ENCODE measurements at regions not wholly inside any gene's neighbourhood (a gene's known extent, or its start where the extent isn't known, plus 50 kb on each side); places are given as distances from the start of the nearest gene placed in this dataset.
"Not testable (repeated sequence)": the region's sequence is repeated elsewhere in the genome, so short reads cannot be mapped to it uniquely, and the experiment has no call there.

DNA sequence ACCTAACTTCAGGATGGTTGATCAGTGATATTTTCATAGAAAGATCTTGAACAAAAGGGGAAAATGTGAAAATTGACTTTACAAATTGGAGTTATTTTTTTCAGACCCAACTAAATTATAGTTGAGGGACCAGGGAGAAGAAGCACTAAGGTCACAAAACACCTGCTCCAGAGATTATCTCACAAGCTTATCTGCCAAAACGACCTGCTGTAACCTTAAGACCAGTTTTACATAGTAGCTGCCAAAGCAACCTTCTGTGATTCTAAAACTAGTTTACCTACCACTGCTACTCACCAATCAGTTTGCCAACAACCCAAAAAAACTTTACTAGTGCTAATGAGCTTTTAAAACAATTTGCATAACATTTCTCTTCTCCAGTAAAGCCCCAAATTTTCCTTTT, 972.1 kb downstream of the C4orf33 start:
- H3K36me3 ChIP-seq (ENCODE audit: insufficient read depth, insufficient read length, low read length): no peaks in the 10 kb centered on the region
- H3K9me3 ChIP-seq (ENCODE audit: insufficient read depth, low read length): no peaks in the 10 kb centered on the region
- H3K4me1 ChIP-seq (ENCODE audit: insufficient read depth, insufficient read length): no peaks in the 10 kb centered on the region
- no peak overlapping the region for H3K9ac ChIP-seq (ENCODE audit: insufficient read length, low read depth)
- TF ChIP-seq ZNF274 (IDR thresholded peaks at IDR 0.05; ENCODE audit: low read depth, low read length) (no peak), YY1 (IDR thresholded peaks at IDR 0.05; ENCODE audit: insufficient read depth, insufficient read length) (no peak), SUZ12 (IDR thresholded peaks at IDR 0.05; ENCODE audit: extremely low read depth, insufficient read depth, insufficient read length) (no peak)
- no peaks in the 10 kb centered on the region for H3K27me3 ChIP-seq (ENCODE audit: insufficient read depth, insufficient read length)
- DNase-seq (ENCODE audit: low read depth, low spot score): no peak
- H3K4me3 ChIP-seq (ENCODE audit: insufficient read length, low read depth): no peak overlapping the region

DNA sequence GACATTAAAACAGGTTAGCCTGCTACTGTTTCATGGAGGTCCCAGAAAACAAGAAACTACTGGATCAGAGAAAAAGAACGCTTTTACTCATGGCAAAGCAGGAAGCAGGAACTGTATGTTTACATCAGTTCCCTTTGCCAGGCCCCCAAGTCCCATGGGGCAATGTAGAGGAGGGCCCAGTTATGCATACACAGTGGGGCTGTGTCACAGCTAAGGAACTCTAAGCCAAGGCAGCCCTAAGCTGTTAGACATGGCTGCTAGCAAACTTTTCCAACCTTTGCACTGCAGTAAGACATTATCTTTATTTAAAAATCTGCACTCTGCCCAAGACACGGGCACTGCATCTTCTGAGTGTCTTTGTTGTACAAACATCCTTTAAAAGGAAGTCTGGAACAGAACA, 975.8 kb downstream of the C4orf33 start:
- DNase-seq (ENCODE audit: low read depth, low spot score): no peak
- no peak overlapping the region for H3K4me3 ChIP-seq (ENCODE audit: insufficient read length, low read depth)
- TF ChIP-seq ZNF274 (IDR thresholded peaks at IDR 0.05; ENCODE audit: low read depth, low read length) (no peak), YY1 (IDR thresholded peaks at IDR 0.05; ENCODE audit: insufficient read depth, insufficient read length) (no peak), SUZ12 (IDR thresholded peaks at IDR 0.05; ENCODE audit: extremely low read depth, insufficient read depth, insufficient read length) (no peak)

GRCh38 chr4:130073145-130073790, 977.3 kb downstream of the C4orf33 start:
- TF ChIP-seq YY1 (IDR thresholded peaks at IDR 0.05; ENCODE audit: insufficient read depth, insufficient read length) (no peak), ZNF274 (IDR thresholded peaks at IDR 0.05; ENCODE audit: low read depth, low read length) (no peak), SUZ12 (IDR thresholded peaks at IDR 0.05; ENCODE audit: extremely low read depth, insufficient read depth, insufficient read length) (no peak)
- Histone ChIP-seq H3K4me3 (ENCODE audit: insufficient read length, low read depth) (no peak overlapping the region), H3K9ac (ENCODE audit: insufficient read length, low read depth) (no peak overlapping the region), H3K36me3 (ENCODE audit: insufficient read depth, insufficient read length, low read length) (no peaks in the 10 kb centered on the region), H3K9me3 (ENCODE audit: insufficient read depth, low read length) (no peaks in the 10 kb centered on the region), H3K4me1 (ENCODE audit: insufficient read depth, insufficient read length) (no peaks in the 10 kb centered on the region), H3K27me3 (ENCODE audit: insufficient read depth, insufficient read length) (no peaks in the 10 kb centered on the region)
- DNase-seq (ENCODE audit: low read depth, low spot score): no peak

More for the DNA sequence above, 975.8 kb downstream of the C4orf33 start:
- no peaks in the 10 kb centered on the region for H3K4me1 ChIP-seq (ENCODE audit: insufficient read depth, insufficient read length)
- no peaks in the 10 kb centered on the region for H3K36me3 ChIP-seq (ENCODE audit: insufficient read depth, insufficient read length, low read length)
- H3K9ac ChIP-seq (ENCODE audit: insufficient read length, low read depth): no peak overlapping the region
- no peaks in the 10 kb centered on the region for H3K9me3 ChIP-seq (ENCODE audit: insufficient read depth, low read length)
- no peaks in the 10 kb centered on the region for H3K27me3 ChIP-seq (ENCODE audit: insufficient read depth, insufficient read length)

DNA sequence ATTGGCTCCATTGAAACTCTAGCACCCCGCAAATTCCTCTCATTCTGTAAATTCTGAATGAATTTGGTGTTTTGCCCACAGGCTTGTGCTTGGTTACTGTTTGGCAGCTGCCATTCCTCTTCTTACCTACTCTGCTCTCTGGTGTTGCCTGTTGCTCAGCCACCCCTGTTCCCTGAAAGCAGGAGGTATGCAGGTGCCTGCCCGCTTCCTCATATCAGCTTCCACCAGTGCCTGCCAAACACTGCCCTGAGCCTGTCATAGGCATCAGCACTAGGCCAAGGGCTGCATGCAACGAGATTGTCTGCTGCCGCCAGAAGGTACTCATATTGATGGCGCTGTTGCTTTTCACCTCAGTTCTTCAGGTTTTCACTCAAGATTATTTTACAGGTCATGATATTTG, 978.1 kb downstream of the C4orf33 start:
- Histone ChIP-seq H3K27me3 (ENCODE audit: insufficient read depth, insufficient read length) (no peaks in the 10 kb centered on the region), H3K9me3 (ENCODE audit: insufficient read depth, low read length) (no peaks in the 10 kb centered on the region), H3K4me1 (ENCODE audit: insufficient read depth, insufficient read length) (no peaks in the 10 kb centered on the region), H3K36me3 (ENCODE audit: insufficient read depth, insufficient read length, low read length) (no peaks in the 10 kb centered on the region), H3K4me3 (ENCODE audit: insufficient read length, low read depth) (no peak overlapping the region), H3K9ac (ENCODE audit: insufficient read length, low read depth) (no peak overlapping the region)
- no peak for DNase-seq (ENCODE audit: low read depth, low spot score)
- TF ChIP-seq ZNF274 (IDR thresholded peaks at IDR 0.05; ENCODE audit: low read depth, low read length): no peak
- no peak for TF ChIP-seq YY1 (IDR thresholded peaks at IDR 0.05; ENCODE audit: insufficient read depth, insufficient read length)
- no peak for TF ChIP-seq SUZ12 (IDR thresholded peaks at IDR 0.05; ENCODE audit: extremely low read depth, insufficient read depth, insufficient read length)

- Histone ChIP-seq H3K36me3 (ENCODE audit: insufficient read depth, insufficient read length, low read length) (no peaks in the 10 kb centered on the region), H3K9me3 (ENCODE audit: insufficient read depth, low read length) (no peaks in the 10 kb centered on the region), H3K4me3 (ENCODE audit: insufficient read length, low read depth) (no peak overlapping the region), H3K27me3 (ENCODE audit: insufficient read depth, insufficient read length) (no peaks in the 10 kb centered on the region), H3K9ac (ENCODE audit: insufficient read length, low read depth) (no peak overlapping the region), H3K4me1 (ENCODE audit: insufficient read depth, insufficient read length) (no peaks in the 10 kb centered on the region)
- no peak for DNase-seq (ENCODE audit: low read depth, low spot score)
- TF ChIP-seq ZNF274 (IDR thresholded peaks at IDR 0.05; ENCODE audit: low read depth, low read length) (no peak), YY1 (IDR thresholded peaks at IDR 0.05; ENCODE audit: insufficient read depth, insufficient read length) (no peak), SUZ12 (IDR thresholded peaks at IDR 0.05; ENCODE audit: extremely low read depth, insufficient read depth, insufficient read length) (no peak)
Observed at GRCh38 chr4:130077275-130077674, 981.3 kb downstream of the C4orf33 start.

DNA sequence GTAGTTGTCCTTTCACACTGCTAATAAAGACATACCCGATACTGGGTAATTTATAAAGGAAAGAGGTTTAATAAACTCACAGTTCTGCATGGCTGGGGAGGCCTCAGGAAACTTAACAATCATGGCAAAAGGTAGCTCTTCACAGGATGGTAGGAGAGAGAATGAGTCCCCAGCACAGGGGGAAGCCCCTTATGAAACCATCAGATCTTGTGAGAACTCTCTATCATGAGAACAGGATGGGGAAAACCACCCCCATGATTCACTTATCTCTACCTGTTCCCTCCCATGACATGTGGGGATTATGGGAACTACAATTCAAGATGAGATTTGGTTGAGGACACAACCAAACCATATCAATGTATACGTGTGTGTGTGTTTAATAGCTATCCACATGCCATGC, 983.1 kb downstream of the C4orf33 start:
- not testable (repeated sequence) for H3K36me3 ChIP-seq (ENCODE audit: insufficient read depth, insufficient read length, low read length); DNase-seq (ENCODE audit: low read depth, low spot score); H3K9ac ChIP-seq (ENCODE audit: insufficient read length, low read depth); H3K4me3 ChIP-seq (ENCODE audit: insufficient read length, low read depth); H3K4me1 ChIP-seq (ENCODE audit: insufficient read depth, insufficient read length); H3K9me3 ChIP-seq (ENCODE audit: insufficient read depth, low read length); H3K27me3 ChIP-seq (ENCODE audit: insufficient read depth, insufficient read length)

DNA sequence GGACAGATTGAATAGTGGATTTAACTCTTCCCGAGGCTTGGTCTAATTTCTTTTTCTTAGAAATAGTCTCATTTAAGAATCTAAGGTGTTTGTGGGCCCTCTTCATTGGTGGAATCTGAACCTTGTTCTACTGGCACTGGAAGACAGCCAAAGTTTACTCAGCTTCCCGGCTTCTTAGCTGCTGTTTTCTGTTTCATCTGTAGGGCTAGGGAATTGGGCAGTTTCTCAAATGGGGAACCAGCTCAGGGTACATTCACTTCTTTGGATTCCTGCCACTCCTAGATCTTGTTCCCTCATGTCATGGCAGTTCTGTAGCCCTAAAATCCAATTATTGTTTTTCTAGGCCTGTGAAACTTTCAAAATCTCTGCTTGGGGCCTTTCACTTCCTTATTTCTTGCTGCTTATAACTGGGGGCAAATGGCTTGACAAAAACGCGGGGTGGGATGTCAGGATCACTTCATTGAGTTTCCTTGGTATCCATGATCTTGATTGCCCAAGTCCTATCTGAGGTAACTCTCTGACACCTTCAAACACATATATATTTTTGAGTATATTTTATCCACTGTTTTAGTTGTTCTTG, 985.0 kb downstream of the C4orf33 start:
- no peak for TF ChIP-seq YY1 (IDR thresholded peaks at IDR 0.05; ENCODE audit: insufficient read depth, insufficient read length)
- TF ChIP-seq ZNF274 (IDR thresholded peaks at IDR 0.05; ENCODE audit: low read depth, low read length): no peak
- TF ChIP-seq SUZ12 (IDR thresholded peaks at IDR 0.05; ENCODE audit: extremely low read depth, insufficient read depth, insufficient read length): no peak
- Histone ChIP-seq H3K4me1 (ENCODE audit: insufficient read depth, insufficient read length) (no peaks in the 10 kb centered on the region), H3K9ac (ENCODE audit: insufficient read length, low read depth) (no peak overlapping the region), H3K9me3 (ENCODE audit: insufficient read depth, low read length) (no peaks in the 10 kb centered on the region), H3K4me3 (ENCODE audit: insufficient read length, low read depth) (no peak overlapping the region), H3K27me3 (ENCODE audit: insufficient read depth, insufficient read length) (no peaks in the 10 kb centered on the region), H3K36me3 (ENCODE audit: insufficient read depth, insufficient read length, low read length) (no peaks in the 10 kb centered on the region)
- DNase-seq (ENCODE audit: low read depth, low spot score): no peak
